Tibial nerve (tissue), 3 donors: ENCODE measurements at regions not wholly inside any gene's neighbourhood (a gene's known extent, or its start where the extent isn't known, plus 50 kb on each side); places are given as distances from the start of the nearest gene placed in this dataset.

ENCODE experiments used
- POLR2A ChIP-seq, 2 donors: fragments of 450-650 bp; IDR thresholded peaks; one replicate each; pipeline ENCODE4 v1.6.1; 2017; ENCODE audit warnings: antibody characterized with exemption in 2 of 2, mild to moderate bottlenecking in 2 of 2, moderate library complexity in 2 of 2
- TF ChIP-seq, protein P1 (sequence below), 5 experiments: fragments of 200-600 bp in 3 of 5; fragments of 450-650 bp in 2 of 5; sonication (generic) in 3 of 5; IDR thresholded peaks; one replicate each; pipeline ENCODE4 v1.5.1; 2016 to 2019; ENCODE audit warnings: antibody characterized with exemption in 5 of 5, mild to moderate bottlenecking in 3 of 5, moderate library complexity in 2 of 5

GRCh38 chr2:145050134-145050533, 530.2 kb upstream of the ZEB2 start:
- TF ChIP-seq, protein P1, sequence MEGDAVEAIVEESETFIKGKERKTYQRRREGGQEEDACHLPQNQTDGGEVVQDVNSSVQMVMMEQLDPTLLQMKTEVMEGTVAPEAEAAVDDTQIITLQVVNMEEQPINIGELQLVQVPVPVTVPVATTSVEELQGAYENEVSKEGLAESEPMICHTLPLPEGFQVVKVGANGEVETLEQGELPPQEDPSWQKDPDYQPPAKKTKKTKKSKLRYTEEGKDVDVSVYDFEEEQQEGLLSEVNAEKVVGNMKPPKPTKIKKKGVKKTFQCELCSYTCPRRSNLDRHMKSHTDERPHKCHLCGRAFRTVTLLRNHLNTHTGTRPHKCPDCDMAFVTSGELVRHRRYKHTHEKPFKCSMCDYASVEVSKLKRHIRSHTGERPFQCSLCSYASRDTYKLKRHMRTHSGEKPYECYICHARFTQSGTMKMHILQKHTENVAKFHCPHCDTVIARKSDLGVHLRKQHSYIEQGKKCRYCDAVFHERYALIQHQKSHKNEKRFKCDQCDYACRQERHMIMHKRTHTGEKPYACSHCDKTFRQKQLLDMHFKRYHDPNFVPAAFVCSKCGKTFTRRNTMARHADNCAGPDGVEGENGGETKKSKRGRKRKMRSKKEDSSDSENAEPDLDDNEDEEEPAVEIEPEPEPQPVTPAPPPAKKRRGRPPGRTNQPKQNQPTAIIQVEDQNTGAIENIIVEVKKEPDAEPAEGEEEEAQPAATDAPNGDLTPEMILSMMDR (IDR thresholded peaks at IDR 0.05): no peak
- TF ChIP-seq POLR2A (IDR thresholded peaks at IDR 0.05): no peak
